ENCODE measurements at regions not wholly inside any gene's neighbourhood (a gene's known extent, or its start where the extent isn't known, plus 50 kb on each side); places are given as distances from the start of the nearest gene placed in this dataset.
A peak's percentile ranks its signal among the peaks of the same experiment; 100 is the strongest.

- no peak for DNase-seq (ENCODE audit: low spot score)
- H3K4me3 ChIP-seq, result no peak overlapping the region
- H3K27ac ChIP-seq, result no peak overlapping the region
- no peak for TF ChIP-seq CTCF (IDR thresholded peaks at IDR 0.05)
Observed at GRCh38 chr1:47575855-47576757, 138.3 kb downstream of the FOXD2 start.

GRCh38 chr1:47576758-47577115, 138.9 kb downstream of the FOXD2 start:
- no peak overlapping the region for H3K27ac ChIP-seq
- no peak for DNase-seq (ENCODE audit: low spot score)
- TF ChIP-seq CTCF (IDR thresholded peaks at IDR 0.05), result no peak
- H3K4me3 ChIP-seq, result no peak overlapping the region

GRCh38 chr1:47577303-47578025, 139.6 kb downstream of the FOXD2 start:
- Histone ChIP-seq H3K4me3 (no peak overlapping the region), H3K27ac (no peak overlapping the region)
- no peak for DNase-seq (ENCODE audit: low spot score)
- no peak for TF ChIP-seq CTCF (IDR thresholded peaks at IDR 0.05)

GRCh38 chr1:47578026-47578720, 140.3 kb downstream of the FOXD2 start:
- peak overlapping the region in 1 of 2 donors; percentile 42 for H3K27ac ChIP-seq

GRCh38 chr1:47578721-47579419, 141.0 kb downstream of the FOXD2 start:
- DNase-seq (ENCODE audit: low spot score), result peak; percentile 61
- Histone ChIP-seq H3K4me3 (no peak overlapping the region), H3K27ac (peak overlapping the region in 1 of 2 donors; percentile 42)
- TF ChIP-seq CTCF (IDR thresholded peaks at IDR 0.05), result no peak

More at GRCh38 chr1:47578026-47578720, 140.3 kb downstream of the FOXD2 start:
- no peak for DNase-seq (ENCODE audit: low spot score)
- TF ChIP-seq CTCF (IDR thresholded peaks at IDR 0.05), result no peak
- no peak overlapping the region for H3K4me3 ChIP-seq

GRCh38 chr1:47579809-47580208, 142.0 kb downstream of the FOXD2 start:
- DNase-seq (ENCODE audit: low spot score), result peak; percentile 5
- Histone ChIP-seq H3K4me3 (no peak overlapping the region), H3K27ac (no peak overlapping the region)
- TF ChIP-seq CTCF (IDR thresholded peaks at IDR 0.05), result no peak

All from coronary artery (tissue), 2 donors.